GM18502 (cell line): ENCODE measurements at regions not wholly inside any gene's neighbourhood (a gene's known extent, or its start where the extent isn't known, plus 50 kb on each side); places are given as distances from the start of the nearest gene placed in this dataset.
"Not testable (repeated sequence)": the region's sequence is repeated elsewhere in the genome, so short reads cannot be mapped to it uniquely, and the experiment has no call there.

Experiments
- ATAC-seq: cut with Tn5 transposase; IDR thresholded peaks from one replicate; pipeline ENCODE4 v1.9.1; 2021; ENCODE audit warnings: mild to moderate bottlenecking; ENCODE audit not compliant: unreplicated experiment, poor library complexity

DNA sequence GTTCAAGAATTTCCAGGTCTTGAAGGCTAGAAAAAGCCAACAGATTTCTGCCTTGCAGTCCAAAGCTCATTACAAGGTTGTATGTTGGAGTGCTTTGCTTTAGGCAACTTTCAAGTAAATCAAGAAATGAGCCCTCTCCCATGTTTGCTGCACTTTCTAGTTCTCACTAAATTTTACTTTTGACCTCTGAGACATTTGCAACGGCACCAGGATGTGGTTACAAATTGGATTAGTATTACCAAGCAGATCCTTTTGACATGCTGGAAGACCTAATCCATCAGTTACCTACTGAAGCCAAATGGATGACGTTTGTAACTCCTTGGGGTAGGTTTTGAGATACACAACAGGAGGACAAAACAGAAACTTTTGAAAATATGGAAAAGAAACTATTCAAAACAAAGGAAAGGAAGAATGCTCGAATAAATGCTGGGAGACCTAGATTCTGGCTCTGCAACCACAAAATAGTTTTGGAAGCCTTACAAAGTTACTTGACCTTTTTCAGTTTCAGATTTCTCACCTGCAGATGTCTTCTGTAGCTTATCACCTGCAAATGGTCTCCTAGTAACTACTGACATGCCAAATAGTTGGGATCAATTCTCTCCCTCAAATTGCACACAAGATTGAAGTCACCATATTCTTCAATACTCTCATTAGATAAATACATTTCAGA lies 251.7 kb upstream of the ADGRL2 start:
- ATAC-seq, result peak; percentile 56

DNA sequence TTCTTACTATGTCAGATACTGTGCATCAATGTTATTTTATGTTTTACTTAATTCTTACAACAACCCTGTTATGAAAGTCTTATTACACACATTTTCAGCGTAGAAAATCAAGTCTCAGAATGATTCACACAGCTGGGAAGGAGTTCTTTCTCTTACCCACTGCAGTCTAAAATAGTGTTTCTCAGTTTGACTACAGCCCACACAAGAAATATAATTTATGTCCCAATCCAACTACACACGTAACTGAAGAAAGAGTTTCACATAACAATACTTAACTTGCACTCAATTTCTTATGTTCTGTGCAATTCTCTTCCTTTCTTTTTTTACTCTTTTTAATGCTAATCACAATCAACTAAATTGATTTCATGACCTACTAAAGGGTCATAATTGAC lies 252.8 kb upstream of the ADGRL2 start:
- ATAC-seq, result peak; percentile 79

DNA sequence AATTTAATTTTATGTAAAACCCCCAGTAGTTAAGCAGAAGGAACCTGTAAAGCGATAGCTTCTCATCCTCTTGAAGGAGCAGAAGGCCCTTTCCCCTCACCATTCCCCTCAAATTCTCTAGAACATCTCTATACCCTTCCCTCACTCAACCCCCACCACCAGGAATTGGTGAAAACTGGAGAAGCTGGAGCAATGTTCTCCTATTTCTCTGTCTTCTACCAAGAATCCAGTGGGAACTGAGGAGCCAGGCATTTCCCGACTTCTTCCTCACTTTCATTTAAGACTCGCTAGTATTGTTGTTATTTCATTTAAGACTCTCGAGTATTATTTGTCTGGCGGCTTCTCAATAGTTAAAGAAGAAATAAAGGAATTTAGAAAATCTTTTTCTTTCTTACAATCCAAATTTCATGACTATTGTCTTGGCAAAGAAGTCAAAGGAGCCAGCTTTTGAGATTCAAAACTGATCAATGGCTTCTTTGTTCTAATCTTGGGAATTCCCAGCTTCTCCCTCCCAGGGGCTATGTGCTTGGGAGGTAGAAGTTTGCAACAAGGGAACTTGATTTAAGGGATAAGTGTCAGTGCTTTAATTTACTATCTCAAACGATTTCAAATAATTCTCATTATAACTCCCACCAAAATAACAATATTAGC lies 253.3 kb upstream of the ADGRL2 start:
- ATAC-seq, result no peak

DNA sequence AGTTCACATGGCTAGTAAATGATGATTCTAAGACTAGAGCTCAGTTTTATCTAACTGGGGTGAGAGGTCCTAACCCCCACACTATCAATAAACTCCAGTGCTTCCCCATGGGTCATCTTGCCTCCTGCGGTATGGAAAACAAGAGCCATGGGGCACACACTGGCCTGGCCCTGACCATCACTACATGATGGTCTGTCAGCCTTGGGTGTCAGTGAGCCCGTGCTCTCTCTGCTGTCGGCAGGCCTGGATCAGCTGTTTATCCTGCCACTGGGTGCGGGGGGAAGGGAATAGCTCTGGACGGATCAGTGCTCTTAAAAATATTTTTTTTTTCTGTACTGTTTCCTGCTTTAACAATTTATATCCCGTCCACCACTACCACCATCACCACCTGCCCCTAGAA lies 255.0 kb upstream of the ADGRL2 start:
- ATAC-seq, result no peak

DNA sequence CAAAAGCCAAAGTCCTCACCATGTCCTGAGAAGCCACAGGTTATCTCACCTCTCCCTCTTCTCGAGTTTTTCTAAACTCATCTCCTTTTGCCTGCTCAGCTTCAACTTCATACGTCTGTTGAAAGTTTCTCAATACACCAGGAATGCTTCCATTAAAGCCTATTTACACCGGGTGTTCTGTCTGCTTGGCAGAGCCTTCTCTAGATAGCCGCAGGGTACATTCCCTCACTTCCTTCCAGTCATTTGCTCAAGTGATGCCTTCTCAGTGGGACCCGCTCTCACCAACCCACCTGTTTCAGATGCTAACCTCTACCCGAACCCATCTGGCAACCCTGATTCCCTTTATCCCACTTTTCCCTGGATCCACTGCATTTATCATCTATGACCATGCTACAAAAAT lies 257.0 kb upstream of the ADGRL2 start:
- no peak for ATAC-seq

DNA sequence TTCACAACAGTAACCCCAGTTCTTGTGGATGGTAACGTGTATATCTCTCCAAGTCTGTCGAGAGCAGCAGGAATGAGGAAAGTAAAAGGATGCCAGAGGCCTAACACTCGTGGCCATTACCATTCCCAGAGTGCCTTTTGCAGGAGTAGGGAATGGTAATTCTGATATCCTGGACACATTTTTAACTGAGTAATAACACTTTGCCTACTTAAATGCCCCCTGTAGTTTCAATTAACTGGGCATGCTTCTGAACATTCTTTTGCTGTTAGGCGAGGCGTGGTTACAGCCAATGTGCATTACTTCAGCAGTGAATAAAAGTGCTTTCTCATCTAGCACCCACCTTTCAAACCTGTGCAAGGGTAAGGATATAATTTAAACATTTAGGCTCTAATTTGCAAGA lies 258.5 kb upstream of the ADGRL2 start:
- no peak for ATAC-seq

DNA sequence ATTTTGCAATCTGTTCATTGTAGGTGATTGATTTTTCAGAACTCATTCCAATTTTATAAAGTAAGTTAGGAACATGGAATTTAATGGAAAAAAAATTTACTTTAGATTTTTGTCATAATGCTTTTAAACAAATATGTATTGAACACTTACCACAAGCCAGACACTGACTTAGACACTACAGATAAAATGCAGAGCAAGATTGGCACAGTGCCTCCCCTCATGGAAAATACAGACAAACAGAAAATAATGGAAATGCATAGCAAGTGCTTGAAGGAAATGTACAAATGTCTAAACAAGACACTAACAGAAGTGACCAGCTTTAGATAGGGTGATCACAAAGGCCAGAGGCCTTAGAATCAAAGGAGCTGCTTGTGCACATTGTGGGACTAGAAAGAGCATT lies 260.5 kb upstream of the ADGRL2 start:
- ATAC-seq, result no peak

DNA sequence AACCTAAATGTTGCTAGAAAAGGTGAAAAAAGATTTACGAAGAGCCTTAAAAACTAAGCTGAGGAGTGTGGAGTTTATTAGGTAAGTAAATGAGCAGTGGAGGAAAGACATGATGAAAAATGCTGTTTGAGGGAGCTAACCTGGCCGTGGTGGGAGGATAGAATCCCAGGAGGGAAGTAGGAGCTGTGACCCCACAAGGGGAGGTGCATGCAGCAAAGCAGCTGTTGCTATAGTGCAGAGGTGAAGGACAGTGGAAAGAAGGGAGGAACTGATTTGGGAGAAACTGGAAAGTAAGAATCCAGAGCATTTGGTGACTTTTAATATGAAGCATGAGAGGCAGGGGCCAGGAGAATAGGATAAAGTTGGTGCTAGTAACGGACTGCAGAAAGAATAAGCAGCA lies 271.7 kb upstream of the ADGRL2 start:
- no peak for ATAC-seq

DNA sequence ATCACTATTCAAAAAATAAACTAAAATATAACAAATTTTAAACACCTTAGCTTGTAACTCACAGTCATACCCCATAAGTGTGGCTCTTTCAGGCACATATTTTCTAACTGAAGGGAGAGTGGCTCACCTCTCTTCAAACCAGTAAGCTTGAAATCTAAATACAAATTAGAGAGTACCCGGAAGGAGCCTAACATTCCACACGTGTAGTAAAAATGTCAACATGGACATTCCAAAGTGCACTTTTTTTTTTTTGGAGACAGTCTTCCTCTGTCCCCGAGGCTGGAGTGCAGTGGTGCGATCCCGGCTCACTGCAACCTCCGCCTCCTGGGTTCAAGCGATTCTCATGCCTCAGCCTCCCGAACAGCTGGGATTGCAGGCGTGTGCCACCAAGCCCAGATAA lies 275.6 kb upstream of the ADGRL2 start:
- ATAC-seq, result no peak

DNA sequence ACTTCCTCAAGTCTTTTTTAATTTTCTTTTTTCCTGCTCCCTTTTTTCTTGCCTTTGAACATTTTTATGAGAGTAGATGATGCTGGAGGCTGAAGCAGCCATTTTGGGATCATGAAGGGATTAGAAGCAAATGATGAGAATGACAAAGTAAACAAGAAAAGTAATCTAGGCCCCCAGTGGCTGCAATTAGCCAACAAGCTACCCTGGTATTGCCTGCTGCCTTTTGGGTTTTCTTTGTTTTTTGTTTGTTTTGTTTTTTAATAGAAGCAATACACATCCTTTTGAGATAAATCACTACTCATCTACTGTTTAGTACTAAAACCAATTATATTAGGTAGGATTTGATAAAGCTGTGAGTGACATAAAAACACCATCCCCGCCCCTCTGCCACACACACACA lies 280.7 kb upstream of the ADGRL2 start:
- ATAC-seq, result no peak

DNA sequence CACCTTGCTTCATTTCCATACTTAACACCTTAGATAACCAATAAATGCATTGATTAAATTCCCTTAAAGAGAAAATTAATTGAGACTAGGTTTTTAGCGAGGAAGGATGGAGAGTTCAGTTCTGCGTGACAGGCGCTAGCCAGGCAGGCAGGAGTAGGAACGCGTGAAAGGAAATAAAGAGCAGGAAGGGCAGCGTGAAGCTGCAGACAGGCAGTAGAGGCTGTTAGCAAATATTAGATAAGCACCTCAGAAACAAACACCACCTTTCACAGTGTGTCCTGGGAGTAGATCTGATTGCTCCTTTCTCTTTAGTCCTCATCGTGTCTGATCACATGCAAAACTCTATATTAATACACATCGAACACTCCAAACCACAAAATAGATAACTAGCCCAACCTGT lies 282.7 kb upstream of the ADGRL2 start:
- no peak for ATAC-seq

DNA sequence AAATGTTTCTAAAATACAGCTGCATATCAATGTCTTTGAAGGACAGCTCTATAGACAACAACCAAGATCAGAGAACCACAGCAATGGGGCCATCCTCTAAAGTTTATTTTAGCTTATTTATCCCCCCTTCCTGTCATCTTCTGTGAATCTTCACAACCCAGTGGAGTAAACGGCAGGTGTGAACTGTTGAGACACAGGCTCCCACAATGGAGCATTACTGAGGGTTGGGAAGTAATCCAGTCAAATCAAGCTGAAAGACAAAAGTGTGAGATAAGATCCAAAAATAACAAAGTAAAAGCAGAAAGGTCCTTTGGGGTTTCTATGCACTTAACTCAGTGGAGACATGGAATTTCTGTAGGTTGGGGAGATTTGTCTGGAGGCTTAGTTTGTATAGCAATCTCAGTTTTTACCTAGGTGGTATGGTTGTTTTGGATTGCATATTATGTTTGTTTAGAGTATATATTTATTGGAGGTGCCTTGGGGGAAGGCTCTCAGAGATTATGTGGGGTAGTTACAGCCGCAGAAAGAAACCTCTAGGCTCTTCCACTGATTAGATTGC lies 286.9 kb upstream of the ADGRL2 start:
- no peak for ATAC-seq

DNA sequence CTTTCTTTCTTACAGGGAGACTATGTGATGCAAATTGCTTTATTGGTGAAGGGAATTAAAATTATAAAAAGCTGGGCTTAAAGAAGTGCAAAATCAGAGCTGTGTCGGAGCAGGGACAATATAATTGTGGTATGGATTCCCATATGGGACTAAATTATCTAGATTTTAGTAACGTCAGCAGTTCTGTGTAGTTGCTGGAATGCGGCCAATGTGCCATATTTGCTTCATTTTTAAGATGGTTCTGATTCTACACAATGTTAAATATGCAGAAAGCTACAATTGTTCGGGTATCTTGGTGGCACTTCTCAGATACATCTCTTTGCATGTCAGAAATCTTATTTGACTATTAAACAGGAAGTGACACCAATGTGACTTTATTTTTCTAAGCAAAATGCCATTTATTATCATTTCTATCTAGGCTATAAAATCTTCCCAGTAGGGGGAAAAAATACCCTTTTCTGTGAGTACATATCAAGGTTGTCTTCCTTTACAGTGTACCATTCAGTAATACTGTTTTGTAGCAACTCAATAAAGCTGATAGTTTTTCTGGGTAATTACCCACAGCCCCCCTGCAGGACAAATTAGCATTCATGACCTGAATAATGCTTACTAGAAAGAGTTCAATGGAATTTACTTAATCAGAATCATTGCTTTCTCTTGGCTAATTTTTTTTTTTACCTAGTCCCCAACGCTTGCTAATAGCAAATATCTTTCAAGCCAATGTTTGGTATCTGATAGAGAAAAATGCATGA lies 288.3 kb upstream of the ADGRL2 start:
- no peak for ATAC-seq

DNA sequence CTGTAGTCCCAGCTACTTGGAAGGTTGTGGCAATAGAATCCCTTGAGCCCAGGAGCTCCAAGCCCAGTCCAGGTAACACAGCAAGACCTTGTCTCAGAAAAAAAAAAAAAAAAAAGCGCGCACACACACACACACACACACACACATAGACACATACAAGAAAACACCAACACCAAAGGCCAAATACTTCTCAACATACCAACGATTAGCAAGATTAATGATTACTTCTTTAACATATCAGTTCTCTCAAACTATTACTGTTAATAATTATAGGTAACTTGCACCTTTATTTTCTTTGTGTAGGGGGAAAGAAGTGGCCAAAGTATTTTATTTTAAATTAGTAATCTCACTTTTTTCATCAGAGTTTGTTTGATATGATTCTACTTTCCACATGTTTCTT lies 289.5 kb upstream of the ADGRL2 start:
- no peak for ATAC-seq

DNA sequence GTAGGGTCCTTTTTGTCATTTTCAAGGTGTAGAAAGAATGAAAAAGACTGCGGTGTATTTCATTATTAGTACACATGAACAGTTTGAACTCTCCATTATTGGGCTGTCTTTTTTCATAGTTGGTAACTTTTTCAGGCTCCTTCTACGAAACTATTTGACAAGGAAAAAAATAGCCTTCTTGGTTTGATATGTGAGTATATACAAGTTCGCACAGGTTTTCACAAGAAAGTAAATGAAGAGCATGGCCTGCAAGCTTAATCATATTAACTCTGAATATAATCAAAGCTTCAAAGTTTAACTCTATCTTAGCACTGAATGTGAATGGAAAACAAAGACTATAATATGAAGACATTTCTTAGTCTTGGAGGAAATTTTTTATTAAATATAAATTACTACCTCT lies 290.0 kb upstream of the ADGRL2 start:
- ATAC-seq, result no peak

DNA sequence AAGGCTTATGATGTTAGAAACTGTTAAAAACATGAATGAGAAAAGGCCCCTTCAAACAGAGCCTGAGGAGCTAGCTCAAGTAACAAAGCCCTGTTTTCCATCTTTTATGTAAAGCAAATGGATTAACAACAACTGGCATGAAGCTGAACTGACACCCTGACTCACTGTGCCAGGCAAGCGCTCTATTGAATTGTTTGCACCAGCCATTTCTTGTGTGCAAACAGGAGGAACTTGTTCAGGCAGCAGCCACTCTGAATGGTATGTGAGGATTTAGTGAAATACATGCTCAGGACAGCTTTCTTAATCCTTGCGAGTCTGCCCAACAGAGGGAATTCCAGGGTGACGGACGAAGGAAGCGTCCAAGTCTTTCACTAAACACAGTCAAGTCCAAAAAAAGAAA lies 291.1 kb upstream of the ADGRL2 start:
- no peak for ATAC-seq

DNA sequence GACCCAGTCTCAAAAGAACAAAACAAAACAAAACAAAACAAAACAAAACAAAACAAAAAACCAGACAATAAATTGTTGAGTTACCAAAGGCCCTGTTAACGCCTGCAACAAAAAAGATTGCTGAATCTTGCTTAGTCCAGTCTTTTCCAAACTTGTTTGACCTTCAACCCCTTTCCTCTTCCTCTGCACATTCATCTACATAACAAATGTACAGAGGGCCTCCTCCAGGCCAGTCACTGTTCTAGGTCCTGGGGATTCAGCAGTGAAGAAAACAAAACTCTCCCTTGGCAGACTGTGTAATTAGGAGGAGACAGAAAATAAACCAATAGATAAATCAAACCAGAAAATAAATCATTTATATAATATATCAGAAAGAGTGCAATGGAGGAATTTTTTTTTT lies 294.0 kb upstream of the ADGRL2 start:
- ATAC-seq, result no peak

DNA sequence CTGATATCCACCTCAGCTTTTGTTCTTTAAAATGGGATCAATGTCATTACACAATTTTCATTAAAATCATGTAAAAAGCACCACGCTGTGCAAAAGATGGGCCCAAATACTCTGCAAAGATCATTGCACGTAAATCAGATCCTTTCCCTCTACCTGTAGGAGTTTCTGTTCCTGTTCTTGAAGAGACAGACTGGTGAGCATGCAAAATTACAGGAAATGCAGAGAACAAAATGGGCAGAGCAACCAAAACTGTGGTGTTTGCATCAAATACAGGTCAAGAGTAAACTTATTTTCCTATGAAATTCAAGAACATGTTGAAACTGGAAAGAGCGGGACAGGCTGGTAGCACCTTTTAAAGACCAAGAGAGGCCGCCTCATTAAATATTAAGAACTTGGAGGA lies 294.9 kb upstream of the ADGRL2 start:
- ATAC-seq, result peak; percentile 99

DNA sequence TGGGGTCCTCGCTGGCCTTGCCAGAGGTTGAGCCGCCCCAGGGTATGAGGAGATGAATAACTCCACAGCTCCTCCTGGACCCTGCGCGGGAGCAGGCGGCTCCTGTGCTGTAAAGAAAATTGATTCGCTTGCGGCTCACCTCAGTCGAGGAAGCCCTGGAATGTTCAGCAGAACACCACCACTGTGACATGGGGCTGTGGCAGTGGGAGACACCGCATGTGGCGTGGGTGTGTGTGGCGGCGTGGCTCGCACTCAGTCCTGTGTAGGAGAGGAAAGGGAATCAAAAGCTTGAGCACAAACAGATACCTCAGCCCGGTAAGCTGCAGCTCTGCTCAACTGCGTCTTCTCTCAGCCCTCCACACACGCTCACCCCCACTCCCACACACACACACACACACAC lies 295.9 kb upstream of the ADGRL2 start:
- not testable (repeated sequence) for ATAC-seq

DNA sequence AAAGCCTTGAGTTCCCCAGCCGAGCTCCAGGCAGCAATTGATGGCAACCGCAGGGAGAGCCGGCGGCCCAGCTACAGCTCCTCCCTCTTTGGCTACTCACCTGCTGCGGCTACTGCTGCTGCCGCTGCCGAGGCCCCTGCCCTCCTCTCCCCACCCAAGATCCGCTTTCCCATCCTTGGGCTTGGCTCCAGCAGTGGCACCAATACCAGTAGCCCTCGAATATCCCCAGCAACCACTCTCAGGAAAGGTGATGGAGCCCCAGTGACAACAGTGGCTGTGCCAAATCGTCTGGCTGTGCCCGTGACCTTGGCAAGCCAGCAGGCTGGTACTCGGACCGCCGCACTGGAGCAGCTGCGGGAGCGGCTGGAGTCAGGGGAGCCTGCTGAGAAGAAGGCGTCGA lies 298.0 kb upstream of the ADGRL2 start:
- ATAC-seq, result not testable (repeated sequence)

DNA sequence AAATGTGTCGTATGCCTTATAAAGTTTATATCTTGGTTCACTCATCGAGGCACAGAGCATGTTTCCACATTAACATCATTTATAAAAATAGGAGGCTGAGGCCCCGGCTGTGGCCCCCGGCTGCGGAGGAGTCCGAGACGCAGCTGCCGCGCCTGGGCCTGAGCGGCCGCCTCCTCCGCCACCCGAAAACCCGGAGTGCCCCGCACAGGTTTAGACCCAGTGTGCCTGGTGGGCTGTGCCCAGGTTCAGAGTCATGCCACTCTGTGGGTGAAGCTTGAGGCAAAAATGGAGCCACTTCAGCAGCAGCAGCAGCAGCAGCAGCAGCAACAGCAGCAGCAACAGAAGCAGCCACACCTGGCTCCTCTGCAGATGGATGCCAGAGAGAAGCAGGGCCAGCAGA lies 299.2 kb upstream of the ADGRL2 start:
- ATAC-seq, result not testable (repeated sequence)
